Suppressor macrophage treated with lipopolysaccharide for 1 hour (primary cell): ENCODE measurements at regions not wholly inside any gene's neighbourhood (a gene's known extent, or its start where the extent isn't known, plus 50 kb on each side); places are given as distances from the start of the nearest gene placed in this dataset.

Experiments used
- DNase-seq, 3 donors: peaks; one replicate each; pipeline ENCODE4 v3.0.0-alpha.2; 2020 to 2022

GRCh38 chr5:175162036-175162435 lies 281.9 kb downstream of the DRD1 start:
- no peak for DNase-seq

GRCh38 chr5:175159956-175160355 lies 284.0 kb downstream of the DRD1 start:
- DNase-seq, result no peak

- no peak for DNase-seq
These were observed 295.3 kb downstream of the DRD1 start for GRCh38 chr5:175148636-175149172.

GRCh38 chr5:175146733-175147132 lies 297.2 kb downstream of the DRD1 start:
- no peak for DNase-seq

- DNase-seq, result no peak
These were observed 302.6 kb downstream of the DRD1 start for GRCh38 chr5:175141421-175141820.

GRCh38 chr5:175133185-175133584 lies 310.8 kb downstream of the DRD1 start:
- DNase-seq, result no peak

- DNase-seq, result no peak
These were observed 312.6 kb downstream of the DRD1 start for GRCh38 chr5:175131432-175131831.

- no peak for DNase-seq
These were observed 314.4 kb downstream of the DRD1 start for GRCh38 chr5:175129619-175130018.

- no peak for DNase-seq
These were observed 314.9 kb downstream of the DRD1 start for GRCh38 chr5:175129121-175129520.

- DNase-seq, result no peak
These were observed 319.2 kb downstream of the DRD1 start for GRCh38 chr5:175124821-175125220.

GRCh38 chr5:175124251-175124813 lies 319.6 kb downstream of the DRD1 start:
- no peak for DNase-seq

- no peak for DNase-seq
These were observed 320.4 kb downstream of the DRD1 start for GRCh38 chr5:175123542-175123941.

- DNase-seq, result no peak
These were observed 322.5 kb downstream of the DRD1 start for GRCh38 chr5:175121457-175121856.

GRCh38 chr5:175120412-175120811 lies 323.6 kb downstream of the DRD1 start:
- no peak for DNase-seq

- DNase-seq, result no peak
These were observed 325.2 kb downstream of the DRD1 start for GRCh38 chr5:175118700-175119309.

- DNase-seq, result no peak
These were observed 327.4 kb downstream of the DRD1 start for GRCh38 chr5:175116466-175117048.

- no peak for DNase-seq
These were observed 328.2 kb downstream of the DRD1 start for GRCh38 chr5:175115831-175116230.

- DNase-seq, result no peak
These were observed 330.0 kb downstream of the DRD1 start for GRCh38 chr5:175113947-175114346.

GRCh38 chr5:175109058-175109755 lies 334.8 kb downstream of the DRD1 start:
- DNase-seq, result no peak

GRCh38 chr5:175107865-175108264 lies 336.1 kb downstream of the DRD1 start:
- no peak for DNase-seq

GRCh38 chr5:175107028-175107588 lies 336.9 kb downstream of the DRD1 start:
- DNase-seq, result no peak

GRCh38 chr5:175104677-175105076 lies 339.3 kb downstream of the DRD1 start:
- DNase-seq, result no peak

GRCh38 chr5:175103746-175104145 lies 340.2 kb downstream of the DRD1 start:
- no peak for DNase-seq

GRCh38 chr5:175102717-175103116 lies 341.3 kb downstream of the DRD1 start:
- no peak for DNase-seq
